Esophagus squamous epithelium (tissue), 4 donors: ENCODE measurements at regions not wholly inside any gene's neighbourhood (a gene's known extent, or its start where the extent isn't known, plus 50 kb on each side); places are given as distances from the start of the nearest gene placed in this dataset.

Experiments
- POLR2A ChIP-seq, 4 donors: fragments of 450-650 bp; IDR thresholded peaks; one replicate each; pipeline ENCODE4 v1.6.1; 2017; ENCODE audit warnings: antibody characterized with exemption in 4 of 4, mild to moderate bottlenecking in 4 of 4, moderate library complexity in 3 of 4
- TF ChIP-seq, protein P1 (sequence below), 6 experiments: fragments of 450-650 bp in 4 of 6; fragments of 200-600 bp in 2 of 6; sonication (generic) in 2 of 6; IDR thresholded peaks; one replicate each; pipeline ENCODE4 v1.5.1; 2016 to 2019; ENCODE audit warnings: antibody characterized with exemption in 6 of 6, mild to moderate bottlenecking in 4 of 6, moderate library complexity in 4 of 6

DNA sequence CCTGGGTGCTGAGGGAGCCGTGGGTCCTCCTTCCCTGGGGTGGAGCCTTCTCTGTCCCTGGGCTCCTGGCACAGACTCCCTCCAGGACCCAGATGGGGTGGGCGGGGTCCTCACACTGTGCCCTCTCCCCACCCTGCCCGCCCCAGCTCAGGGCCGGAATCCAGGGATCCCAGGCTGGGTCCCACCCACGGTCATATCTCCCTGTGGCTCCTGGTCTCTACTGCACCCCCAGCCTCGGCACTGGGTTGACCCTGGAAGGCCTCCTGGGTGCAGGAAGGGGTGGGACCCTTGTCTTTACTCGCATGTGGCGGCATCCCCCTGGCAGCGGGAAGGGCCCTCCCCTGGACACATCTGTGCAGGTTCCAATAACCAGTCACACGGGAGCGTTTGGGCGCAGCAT lies 75.8 kb upstream of the EIF5 start:
- TF ChIP-seq POLR2A (IDR thresholded peaks at IDR 0.05): no peak
- TF ChIP-seq, protein P1, sequence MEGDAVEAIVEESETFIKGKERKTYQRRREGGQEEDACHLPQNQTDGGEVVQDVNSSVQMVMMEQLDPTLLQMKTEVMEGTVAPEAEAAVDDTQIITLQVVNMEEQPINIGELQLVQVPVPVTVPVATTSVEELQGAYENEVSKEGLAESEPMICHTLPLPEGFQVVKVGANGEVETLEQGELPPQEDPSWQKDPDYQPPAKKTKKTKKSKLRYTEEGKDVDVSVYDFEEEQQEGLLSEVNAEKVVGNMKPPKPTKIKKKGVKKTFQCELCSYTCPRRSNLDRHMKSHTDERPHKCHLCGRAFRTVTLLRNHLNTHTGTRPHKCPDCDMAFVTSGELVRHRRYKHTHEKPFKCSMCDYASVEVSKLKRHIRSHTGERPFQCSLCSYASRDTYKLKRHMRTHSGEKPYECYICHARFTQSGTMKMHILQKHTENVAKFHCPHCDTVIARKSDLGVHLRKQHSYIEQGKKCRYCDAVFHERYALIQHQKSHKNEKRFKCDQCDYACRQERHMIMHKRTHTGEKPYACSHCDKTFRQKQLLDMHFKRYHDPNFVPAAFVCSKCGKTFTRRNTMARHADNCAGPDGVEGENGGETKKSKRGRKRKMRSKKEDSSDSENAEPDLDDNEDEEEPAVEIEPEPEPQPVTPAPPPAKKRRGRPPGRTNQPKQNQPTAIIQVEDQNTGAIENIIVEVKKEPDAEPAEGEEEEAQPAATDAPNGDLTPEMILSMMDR (IDR thresholded peaks at IDR 0.05): no peak
